ENCODE measurements at regions not wholly inside any gene's neighbourhood (a gene's known extent, or its start where the extent isn't known, plus 50 kb on each side); places are given as distances from the start of the nearest gene placed in this dataset.

GRCh38 chr3:157667493-157667892, 164.3 kb upstream of the VEPH1 start:
- Histone ChIP-seq H3K27me3 (no peaks in the 10 kb centered on the region), H3K36me3 (no peaks in the 10 kb centered on the region), H3K9me3 (no peaks in the 10 kb centered on the region), H3K4me1 (no peaks in the 10 kb centered on the region), H3K27ac (no peak overlapping the region), H3K4me3 (no peak overlapping the region)
- no peak for TF ChIP-seq CTCF (IDR thresholded peaks at IDR 0.05)
- DNase-seq (no peak), ATAC-seq (no peak)
- intact Hi-C loops (cut with DNase I) = no loop called here
- WGBS, 2 donors = 66 to 78% methylated on average over 2 of the region's 2 CpGs

- no peak for ATAC-seq
- intact Hi-C loops (cut with DNase I) = no loop called here
- H3K9me3 ChIP-seq = no peaks in the 10 kb centered on the region
Observed at GRCh38 chr3:157662171-157662570, 159.0 kb upstream of the VEPH1 start.

GRCh38 chr3:157660847-157661246, 157.6 kb upstream of the VEPH1 start:
- H3K27me3 ChIP-seq = no peaks in the 10 kb centered on the region
- no peaks in the 10 kb centered on the region for H3K36me3 ChIP-seq
- H3K9me3 ChIP-seq = no peaks in the 10 kb centered on the region
- intact Hi-C loops (cut with DNase I) = no loop called here
- ATAC-seq (no peak), DNase-seq (no peak)
- TF ChIP-seq CTCF (IDR thresholded peaks at IDR 0.05) = no peak
- H3K4me1 ChIP-seq = no peaks in the 10 kb centered on the region
- H3K27ac ChIP-seq = no peak overlapping the region
- no peak overlapping the region for H3K4me3 ChIP-seq

More at GRCh38 chr3:157662171-157662570, 159.0 kb upstream of the VEPH1 start:
- Histone ChIP-seq H3K27ac (no peak overlapping the region), H3K36me3 (no peaks in the 10 kb centered on the region), H3K4me1 (no peaks in the 10 kb centered on the region), H3K4me3 (no peak overlapping the region), H3K27me3 (no peaks in the 10 kb centered on the region)
- DNase-seq = no peak
- TF ChIP-seq CTCF (IDR thresholded peaks at IDR 0.05) = no peak

- H3K9me3 ChIP-seq = no peaks in the 10 kb centered on the region
- ATAC-seq = no peak
- TF ChIP-seq CTCF (IDR thresholded peaks at IDR 0.05) = no peak
- DNase-seq = no peak
- H3K27ac ChIP-seq = no peak overlapping the region
- 84 to 91% methylated on average over 2 of the region's 2 CpGs for WGBS, 2 donors
- no peak overlapping the region for H3K4me3 ChIP-seq
- H3K4me1 ChIP-seq = no peaks in the 10 kb centered on the region
- intact Hi-C loops (cut with DNase I) = no loop called here
- H3K27me3 ChIP-seq = no peaks in the 10 kb centered on the region
- no peaks in the 10 kb centered on the region for H3K36me3 ChIP-seq
Observed at GRCh38 chr3:157652366-157652765, 149.2 kb upstream of the VEPH1 start.

DNA sequence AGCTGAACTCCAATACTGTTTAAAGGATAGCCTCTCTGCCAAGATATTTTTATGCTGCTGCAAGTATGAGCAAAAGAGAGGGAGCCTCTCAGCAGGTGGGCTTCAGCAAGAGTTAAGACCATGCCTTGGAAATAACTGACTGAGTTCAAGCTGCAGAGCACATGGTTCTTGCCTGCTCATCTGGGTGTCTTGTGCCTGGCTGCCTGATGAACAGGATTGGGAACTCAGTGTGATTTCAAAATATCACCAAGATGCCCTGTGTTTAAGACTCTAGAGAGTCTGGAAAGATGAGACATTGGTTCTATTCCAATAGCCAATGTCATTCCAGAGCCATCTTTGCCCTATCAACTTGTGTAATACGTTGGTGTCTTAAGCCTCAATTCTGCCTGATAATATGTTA, 147.5 kb upstream of the VEPH1 start:
- Histone ChIP-seq H3K4me3 (no peak overlapping the region), H3K36me3 (no peaks in the 10 kb centered on the region), H3K4me1 (no peaks in the 10 kb centered on the region), H3K27me3 (no peaks in the 10 kb centered on the region), H3K27ac (no peak overlapping the region), H3K9me3 (no peaks in the 10 kb centered on the region)
- intact Hi-C loops (cut with DNase I) = no loop called here
- no peak for DNase-seq
- no peak for TF ChIP-seq CTCF (IDR thresholded peaks at IDR 0.05)
- ATAC-seq = no peak
- WGBS, 2 donors = 58 to 69% methylated on average over 1 of the region's 1 CpG

All from heart right ventricle (tissue), 16 donors.